ENCODE measurements at regions not wholly inside any gene's neighbourhood (a gene's known extent, or its start where the extent isn't known, plus 50 kb on each side); places are given as distances from the start of the nearest gene placed in this dataset.
A peak's percentile ranks its signal among the peaks of the same experiment; 100 is the strongest.
"Not testable (repeated sequence)": the region's sequence is repeated elsewhere in the genome, so short reads cannot be mapped to it uniquely, and the experiment has no call there.

DNA sequence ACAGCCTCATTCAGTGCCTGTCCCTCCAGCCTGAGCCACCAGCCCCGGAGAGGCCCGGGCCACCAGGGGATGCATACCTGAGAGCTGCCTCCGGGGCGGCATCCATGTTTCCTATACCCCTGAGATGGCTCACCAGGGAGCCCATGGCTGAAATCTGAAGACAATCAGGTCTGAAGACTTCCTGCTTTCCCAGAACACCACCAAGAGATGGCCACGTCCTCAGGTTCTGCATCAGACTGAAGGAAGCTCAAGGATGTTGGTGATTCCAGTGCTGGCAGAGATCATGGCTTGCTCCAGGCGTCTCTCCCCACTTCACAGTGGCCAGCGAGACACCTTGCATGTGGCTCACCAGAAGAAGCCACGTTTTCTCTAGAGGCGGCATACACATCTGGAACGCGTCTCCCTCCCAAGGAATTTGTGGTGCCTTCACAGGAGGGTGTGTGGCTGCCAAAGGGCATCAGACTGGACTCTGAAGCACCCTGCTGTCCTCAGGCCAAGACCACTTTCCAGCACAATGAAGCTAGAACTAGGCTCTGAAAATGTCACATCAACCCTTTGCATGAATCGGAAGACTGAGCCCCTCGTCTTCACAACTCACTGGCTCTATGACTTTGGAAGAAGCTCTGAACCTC, 170.7 kb upstream of the IRF2BP2 start:
- H3K4me3 ChIP-seq (replicated peaks; ENCODE audit: insufficient read depth, low read length) = no peak overlapping the region
- H3K27ac ChIP-seq (replicated peaks) = no peak overlapping the region
- no peak for DNase-seq (ENCODE audit: low read depth in 1 of 2, low spot score in 1 of 2)
- no peak for TF ChIP-seq GABPA (IDR thresholded peaks at IDR 0.05; ENCODE audit: low read depth)
- TF ChIP-seq POLR2AphosphoS5 (IDR thresholded peaks at IDR 0.05; ENCODE audit: low read depth) = no peak
- TF ChIP-seq, protein P1, sequence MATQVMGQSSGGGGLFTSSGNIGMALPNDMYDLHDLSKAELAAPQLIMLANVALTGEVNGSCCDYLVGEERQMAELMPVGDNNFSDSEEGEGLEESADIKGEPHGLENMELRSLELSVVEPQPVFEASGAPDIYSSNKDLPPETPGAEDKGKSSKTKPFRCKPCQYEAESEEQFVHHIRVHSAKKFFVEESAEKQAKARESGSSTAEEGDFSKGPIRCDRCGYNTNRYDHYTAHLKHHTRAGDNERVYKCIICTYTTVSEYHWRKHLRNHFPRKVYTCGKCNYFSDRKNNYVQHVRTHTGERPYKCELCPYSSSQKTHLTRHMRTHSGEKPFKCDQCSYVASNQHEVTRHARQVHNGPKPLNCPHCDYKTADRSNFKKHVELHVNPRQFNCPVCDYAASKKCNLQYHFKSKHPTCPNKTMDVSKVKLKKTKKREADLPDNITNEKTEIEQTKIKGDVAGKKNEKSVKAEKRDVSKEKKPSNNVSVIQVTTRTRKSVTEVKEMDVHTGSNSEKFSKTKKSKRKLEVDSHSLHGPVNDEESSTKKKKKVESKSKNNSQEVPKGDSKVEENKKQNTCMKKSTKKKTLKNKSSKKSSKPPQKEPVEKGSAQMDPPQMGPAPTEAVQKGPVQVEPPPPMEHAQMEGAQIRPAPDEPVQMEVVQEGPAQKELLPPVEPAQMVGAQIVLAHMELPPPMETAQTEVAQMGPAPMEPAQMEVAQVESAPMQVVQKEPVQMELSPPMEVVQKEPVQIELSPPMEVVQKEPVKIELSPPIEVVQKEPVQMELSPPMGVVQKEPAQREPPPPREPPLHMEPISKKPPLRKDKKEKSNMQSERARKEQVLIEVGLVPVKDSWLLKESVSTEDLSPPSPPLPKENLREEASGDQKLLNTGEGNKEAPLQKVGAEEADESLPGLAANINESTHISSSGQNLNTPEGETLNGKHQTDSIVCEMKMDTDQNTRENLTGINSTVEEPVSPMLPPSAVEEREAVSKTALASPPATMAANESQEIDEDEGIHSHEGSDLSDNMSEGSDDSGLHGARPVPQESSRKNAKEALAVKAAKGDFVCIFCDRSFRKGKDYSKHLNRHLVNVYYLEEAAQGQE (IDR thresholded peaks at IDR 0.05; ENCODE audit: insufficient replicate concordance, low read depth) = no peak
- no peak for TF ChIP-seq SPI1 (IDR thresholded peaks at IDR 0.05; ENCODE audit: borderline replicate concordance, low read depth)
- TF ChIP-seq, protein P2, sequence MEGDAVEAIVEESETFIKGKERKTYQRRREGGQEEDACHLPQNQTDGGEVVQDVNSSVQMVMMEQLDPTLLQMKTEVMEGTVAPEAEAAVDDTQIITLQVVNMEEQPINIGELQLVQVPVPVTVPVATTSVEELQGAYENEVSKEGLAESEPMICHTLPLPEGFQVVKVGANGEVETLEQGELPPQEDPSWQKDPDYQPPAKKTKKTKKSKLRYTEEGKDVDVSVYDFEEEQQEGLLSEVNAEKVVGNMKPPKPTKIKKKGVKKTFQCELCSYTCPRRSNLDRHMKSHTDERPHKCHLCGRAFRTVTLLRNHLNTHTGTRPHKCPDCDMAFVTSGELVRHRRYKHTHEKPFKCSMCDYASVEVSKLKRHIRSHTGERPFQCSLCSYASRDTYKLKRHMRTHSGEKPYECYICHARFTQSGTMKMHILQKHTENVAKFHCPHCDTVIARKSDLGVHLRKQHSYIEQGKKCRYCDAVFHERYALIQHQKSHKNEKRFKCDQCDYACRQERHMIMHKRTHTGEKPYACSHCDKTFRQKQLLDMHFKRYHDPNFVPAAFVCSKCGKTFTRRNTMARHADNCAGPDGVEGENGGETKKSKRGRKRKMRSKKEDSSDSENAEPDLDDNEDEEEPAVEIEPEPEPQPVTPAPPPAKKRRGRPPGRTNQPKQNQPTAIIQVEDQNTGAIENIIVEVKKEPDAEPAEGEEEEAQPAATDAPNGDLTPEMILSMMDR (IDR thresholded peaks at IDR 0.05; ENCODE audit: insufficient read depth, low read length) = no peak
- H3K27me3 ChIP-seq (ENCODE audit: insufficient read depth, poor library complexity, severe bottlenecking) = peaks cover 3% of the 10 kb centered on the region

DNA sequence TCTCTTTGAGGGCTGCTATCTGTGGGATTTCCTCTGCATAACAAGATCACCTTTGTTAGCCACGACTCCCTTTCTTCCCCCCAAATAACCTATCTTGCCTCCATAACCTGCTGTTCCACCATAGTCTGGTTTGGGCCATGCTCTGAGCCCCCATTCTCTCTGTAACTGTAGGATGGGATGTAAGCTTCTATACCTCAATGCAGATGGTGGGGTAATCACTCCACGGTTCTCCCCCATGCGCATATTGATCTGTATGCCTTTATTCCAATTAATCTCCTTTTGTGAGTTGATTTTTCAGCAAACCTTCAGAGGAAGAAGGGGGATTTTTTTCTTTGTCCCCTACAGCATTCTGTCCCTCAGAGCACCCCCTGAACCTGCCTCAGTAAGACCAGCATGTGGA, 170.1 kb upstream of the IRF2BP2 start:
- H3K27me3 ChIP-seq (ENCODE audit: insufficient read depth, poor library complexity, severe bottlenecking) = peaks cover 3% of the 10 kb centered on the region
- no peak overlapping the region for H3K27ac ChIP-seq (replicated peaks)
- TF ChIP-seq, protein P1 (IDR thresholded peaks at IDR 0.05; ENCODE audit: insufficient replicate concordance, low read depth) = no peak
- no peak for TF ChIP-seq GABPA (IDR thresholded peaks at IDR 0.05; ENCODE audit: low read depth)
- no peak for TF ChIP-seq SPI1 (IDR thresholded peaks at IDR 0.05; ENCODE audit: borderline replicate concordance, low read depth)
- TF ChIP-seq POLR2AphosphoS5 (IDR thresholded peaks at IDR 0.05; ENCODE audit: low read depth) = no peak
- TF ChIP-seq, protein P2 (IDR thresholded peaks at IDR 0.05; ENCODE audit: insufficient read depth, low read length) = no peak

DNA sequence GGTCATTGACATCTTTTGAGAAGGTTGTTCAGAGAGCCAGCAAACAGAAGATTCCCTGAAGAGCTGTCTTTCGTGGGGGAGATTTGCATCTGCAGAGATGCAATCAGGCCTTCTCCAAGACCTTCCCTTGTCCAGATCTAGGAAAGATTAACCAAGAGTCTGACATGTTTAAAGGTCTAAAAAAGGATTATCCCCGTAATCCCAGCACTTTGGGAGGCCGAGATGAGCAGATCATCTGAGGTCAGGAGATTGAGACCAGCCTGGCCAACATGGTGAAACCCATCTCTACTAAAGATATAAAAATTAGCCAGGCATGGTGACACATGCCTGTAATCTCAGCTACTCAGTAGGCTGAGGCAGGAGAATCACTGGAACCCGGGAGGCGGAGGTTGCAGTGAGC, 169.6 kb upstream of the IRF2BP2 start:
- H3K27me3 ChIP-seq (ENCODE audit: insufficient read depth, poor library complexity, severe bottlenecking); H3K4me3 ChIP-seq (replicated peaks; ENCODE audit: insufficient read depth, low read length); DNase-seq (ENCODE audit: low read depth in 1 of 2, low spot score in 1 of 2): not testable (repeated sequence)
- peak overlapping the region; percentile 99; the same call in 1 of the 2 replicates for H3K27ac ChIP-seq (replicated peaks)

More for the DNA sequence above, 170.1 kb upstream of the IRF2BP2 start:
- no peak for DNase-seq (ENCODE audit: low read depth in 1 of 2, low spot score in 1 of 2)
- H3K4me3 ChIP-seq (replicated peaks; ENCODE audit: insufficient read depth, low read length) = no peak overlapping the region

DNA sequence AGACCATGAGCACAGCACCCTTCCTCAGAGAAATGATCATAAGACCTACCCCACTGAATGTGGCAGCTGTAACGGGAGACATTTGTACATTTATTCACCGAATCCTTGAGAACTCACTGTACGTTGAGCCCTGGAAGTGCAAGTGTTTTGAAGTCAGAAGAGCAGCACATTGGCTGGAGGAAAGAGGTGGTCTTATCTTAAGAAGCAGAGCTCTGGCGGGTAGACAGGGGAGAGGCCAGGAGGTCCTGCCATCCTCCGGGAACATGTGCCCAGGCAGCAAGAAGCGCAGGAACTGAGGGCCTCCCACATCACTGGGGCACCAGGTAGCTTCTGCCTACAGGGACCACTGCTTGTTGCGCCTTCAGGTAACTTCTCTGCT, 169.2 kb upstream of the IRF2BP2 start:
- Histone ChIP-seq H3K27ac (replicated peaks) (peak overlapping the region; percentile 99), H3K27me3 (ENCODE audit: insufficient read depth, poor library complexity, severe bottlenecking) (peaks cover 3% of the 10 kb centered on the region), H3K4me3 (replicated peaks; ENCODE audit: insufficient read depth, low read length) (no peak overlapping the region)
- DNase-seq (ENCODE audit: low read depth in 1 of 2, low spot score in 1 of 2) = no peak
- TF ChIP-seq, protein P1 (IDR thresholded peaks at IDR 0.05; ENCODE audit: insufficient replicate concordance, low read depth) = no peak
- TF ChIP-seq POLR2AphosphoS5 (IDR thresholded peaks at IDR 0.05; ENCODE audit: low read depth) = no peak
- TF ChIP-seq SPI1 (IDR thresholded peaks at IDR 0.05; ENCODE audit: borderline replicate concordance, low read depth) = no peak
- TF ChIP-seq, protein P2 (IDR thresholded peaks at IDR 0.05; ENCODE audit: insufficient read depth, low read length) = no peak
- no peak for TF ChIP-seq GABPA (IDR thresholded peaks at IDR 0.05; ENCODE audit: low read depth)

Measured in HL-60 (cell line).